Rectal smooth muscle tissue (tissue), 1 donor: ENCODE measurements at regions not wholly inside any gene's neighbourhood (a gene's known extent, or its start where the extent isn't known, plus 50 kb on each side); places are given as distances from the start of the nearest gene placed in this dataset.

Experiments
- H3K27ac ChIP-seq: one replicate; pipeline ENCODE4 v1.7.0; 2013; ENCODE audit warnings: low read depth, low read length, inconsistent platforms
- H3K27me3 ChIP-seq: one replicate; pipeline ENCODE4 v1.7.0; 2013; ENCODE audit warnings: low read length; ENCODE audit not compliant: control insufficient read depth, insufficient read depth
- H3K36me3 ChIP-seq: one replicate; pipeline ENCODE4 v1.7.0; 2013; ENCODE audit warnings: low read length; ENCODE audit not compliant: control insufficient read depth, insufficient read depth
- H3K4me1 ChIP-seq: one replicate; pipeline ENCODE4 v1.7.0; 2013; ENCODE audit warnings: low read length; ENCODE audit not compliant: control insufficient read depth, insufficient read depth
- H3K4me3 ChIP-seq: one replicate; pipeline ENCODE4 v1.7.0; 2013; ENCODE audit warnings: low read length
- H3K9ac ChIP-seq: one replicate; pipeline ENCODE4 v1.7.0; 2013; ENCODE audit warnings: low read length

GRCh38 chr5:158162479-158163034 is 303.6 kb upstream of the CLINT1 start:
- Histone ChIP-seq H3K4me3 (no peak overlapping the region), H3K36me3 (no peaks in the 10 kb centered on the region), H3K27ac (no peak overlapping the region), H3K27me3 (no peaks in the 10 kb centered on the region), H3K4me1 (no peaks in the 10 kb centered on the region), H3K9ac (no peak overlapping the region)

GRCh38 chr5:158162026-158162425 is 303.1 kb upstream of the CLINT1 start:
- Histone ChIP-seq H3K4me3 (no peak overlapping the region), H3K27ac (no peak overlapping the region), H3K9ac (no peak overlapping the region), H3K27me3 (no peaks in the 10 kb centered on the region), H3K4me1 (no peaks in the 10 kb centered on the region), H3K36me3 (no peaks in the 10 kb centered on the region)

- no peaks in the 10 kb centered on the region for H3K4me1 ChIP-seq
- H3K9ac ChIP-seq = no peak overlapping the region
- no peaks in the 10 kb centered on the region for H3K36me3 ChIP-seq
- no peak overlapping the region for H3K4me3 ChIP-seq
- no peaks in the 10 kb centered on the region for H3K27me3 ChIP-seq
- H3K27ac ChIP-seq = no peak overlapping the region
Observed at GRCh38 chr5:158159621-158160020, 300.7 kb upstream of the CLINT1 start.

DNA sequence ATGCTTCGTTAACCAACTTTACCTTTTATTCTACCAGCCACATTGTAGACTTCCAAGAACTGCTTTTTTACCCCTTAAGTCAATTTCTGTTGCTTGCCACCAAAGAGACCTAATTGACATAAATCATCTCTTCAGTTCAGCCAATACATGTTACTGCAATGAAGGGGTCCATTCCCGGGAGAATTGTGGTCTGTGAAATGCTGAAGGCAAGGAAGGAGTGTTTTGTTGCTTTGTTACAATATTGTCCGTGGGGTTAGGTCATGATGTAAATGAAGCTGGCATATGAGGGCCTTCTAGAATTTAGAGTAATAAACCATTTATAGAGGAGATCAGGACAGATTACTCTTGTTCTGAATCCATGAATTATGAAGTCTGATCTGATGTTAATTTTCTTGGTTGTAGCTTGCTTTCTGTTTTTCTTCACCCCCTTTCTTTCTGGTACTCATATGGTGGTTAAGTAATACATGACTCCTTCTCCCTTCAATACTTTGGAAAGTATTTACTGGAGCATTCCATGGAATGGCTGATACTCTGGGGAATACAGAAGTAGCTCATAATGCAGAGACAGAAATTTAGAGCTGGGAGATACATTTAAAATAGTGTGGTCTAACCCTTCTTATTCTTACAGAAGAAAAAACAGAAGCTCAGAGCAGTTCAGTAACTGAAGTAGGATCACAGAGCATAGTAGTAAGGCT is 297.0 kb upstream of the CLINT1 start:
- Histone ChIP-seq H3K27me3 (no peaks in the 10 kb centered on the region), H3K4me3 (no peak overlapping the region), H3K9ac (no peak overlapping the region), H3K4me1 (no peaks in the 10 kb centered on the region), H3K36me3 (no peaks in the 10 kb centered on the region), H3K27ac (no peak overlapping the region)

DNA sequence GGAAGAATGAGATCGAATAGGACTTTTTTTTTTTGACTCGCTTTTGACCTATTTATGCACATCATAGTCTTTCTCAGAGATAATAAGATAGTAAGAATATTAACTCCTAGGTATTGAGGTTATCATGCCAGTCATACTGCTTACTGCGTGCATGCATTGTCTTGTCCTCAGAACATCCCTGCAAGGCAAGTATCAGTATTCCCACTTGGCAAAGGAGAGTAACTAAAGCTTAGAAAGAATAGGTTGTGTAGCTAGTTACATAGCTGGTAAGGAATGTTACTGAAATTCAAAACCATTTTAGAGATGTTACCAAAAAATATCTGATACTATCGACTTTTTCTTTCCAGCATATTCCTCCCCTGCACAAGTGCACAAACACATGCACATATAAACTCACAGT is 296.1 kb upstream of the CLINT1 start:
- H3K4me3 ChIP-seq = no peak overlapping the region
- no peak overlapping the region for H3K9ac ChIP-seq
- H3K27me3 ChIP-seq = no peaks in the 10 kb centered on the region
- H3K36me3 ChIP-seq = no peaks in the 10 kb centered on the region
- H3K4me1 ChIP-seq = no peaks in the 10 kb centered on the region
- H3K27ac ChIP-seq = no peak overlapping the region

- H3K27ac ChIP-seq = no peak overlapping the region
- no peak overlapping the region for H3K9ac ChIP-seq
- no peaks in the 10 kb centered on the region for H3K27me3 ChIP-seq
- H3K4me3 ChIP-seq = no peak overlapping the region
- H3K36me3 ChIP-seq = no peaks in the 10 kb centered on the region
- H3K4me1 ChIP-seq = no peaks in the 10 kb centered on the region
Observed at GRCh38 chr5:158154226-158155005, 295.5 kb upstream of the CLINT1 start.

DNA sequence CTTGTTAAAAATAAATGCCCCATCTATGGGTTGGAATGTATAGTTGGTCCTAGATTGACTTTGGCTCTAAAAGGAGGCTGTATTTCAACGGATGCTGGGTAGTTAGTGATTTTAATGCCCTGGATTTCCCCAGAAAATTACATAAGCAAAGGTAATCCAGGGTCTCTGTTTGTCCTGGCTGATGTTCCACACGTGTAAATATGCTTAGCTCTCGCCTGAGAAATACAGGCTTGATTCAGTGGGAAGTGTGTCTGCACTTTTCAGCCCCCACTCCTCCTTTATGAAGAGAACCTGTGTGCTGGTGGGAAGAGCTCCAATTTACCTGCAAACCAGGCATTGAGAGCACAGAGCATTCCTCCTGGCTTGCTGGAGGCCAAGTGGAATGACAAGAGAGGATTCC is 294.6 kb upstream of the CLINT1 start:
- H3K27me3 ChIP-seq = no peaks in the 10 kb centered on the region
- H3K4me3 ChIP-seq = no peak overlapping the region
- no peaks in the 10 kb centered on the region for H3K36me3 ChIP-seq
- H3K27ac ChIP-seq = no peak overlapping the region
- no peaks in the 10 kb centered on the region for H3K4me1 ChIP-seq
- no peak overlapping the region for H3K9ac ChIP-seq

DNA sequence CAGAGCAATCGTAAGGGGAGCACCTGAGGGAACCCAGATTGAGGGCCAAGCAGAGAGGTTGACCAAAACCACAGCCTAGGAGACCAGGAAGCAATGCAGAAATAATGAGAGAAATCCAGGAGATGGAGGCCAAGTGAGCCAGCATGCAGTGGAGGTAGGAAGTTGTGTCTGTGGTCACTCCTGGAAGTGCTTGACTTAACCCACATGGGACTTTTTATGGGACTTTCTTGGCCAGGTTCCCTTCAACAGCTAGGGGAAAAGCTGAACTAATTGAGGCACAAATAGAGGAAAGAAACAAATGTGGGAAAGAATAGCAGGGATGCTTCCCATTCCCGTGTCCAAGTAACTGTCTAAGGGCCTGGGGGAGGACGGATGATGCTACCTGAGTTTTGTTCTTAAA is 293.2 kb upstream of the CLINT1 start:
- Histone ChIP-seq H3K27ac (no peak overlapping the region), H3K9ac (no peak overlapping the region), H3K27me3 (no peaks in the 10 kb centered on the region), H3K4me1 (no peaks in the 10 kb centered on the region), H3K36me3 (no peaks in the 10 kb centered on the region), H3K4me3 (no peak overlapping the region)

- Histone ChIP-seq H3K4me3 (no peak overlapping the region), H3K9ac (no peak overlapping the region), H3K27me3 (no peaks in the 10 kb centered on the region), H3K4me1 (no peaks in the 10 kb centered on the region), H3K27ac (no peak overlapping the region), H3K36me3 (no peaks in the 10 kb centered on the region)
Observed at GRCh38 chr5:158147227-158147626, 288.3 kb upstream of the CLINT1 start.

DNA sequence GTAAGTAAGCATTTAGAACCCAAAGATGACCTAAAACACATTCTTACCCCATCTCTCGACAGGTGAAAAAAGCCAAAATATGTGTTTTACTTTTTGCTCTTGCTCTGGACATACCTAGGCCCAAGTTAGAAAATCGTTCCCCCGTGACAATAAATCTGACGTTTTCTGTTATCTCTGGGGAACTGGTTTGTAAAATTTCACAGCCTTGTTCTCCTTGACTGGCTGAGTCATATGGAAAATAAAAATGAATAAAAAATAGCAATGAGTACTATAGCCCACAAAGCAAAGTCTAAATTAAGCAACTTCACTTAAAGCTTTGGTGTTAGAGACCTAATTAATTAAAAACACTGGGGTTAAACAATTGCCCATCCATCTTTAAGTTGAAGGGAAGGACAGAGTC is 286.9 kb upstream of the CLINT1 start:
- H3K27me3 ChIP-seq = no peaks in the 10 kb centered on the region
- no peak overlapping the region for H3K27ac ChIP-seq
- H3K4me1 ChIP-seq = no peaks in the 10 kb centered on the region
- no peaks in the 10 kb centered on the region for H3K36me3 ChIP-seq
- H3K9ac ChIP-seq = no peak overlapping the region
- H3K4me3 ChIP-seq = no peak overlapping the region

- H3K9ac ChIP-seq = no peak overlapping the region
- no peak overlapping the region for H3K27ac ChIP-seq
- H3K4me3 ChIP-seq = no peak overlapping the region
- H3K36me3 ChIP-seq = no peaks in the 10 kb centered on the region
- no peaks in the 10 kb centered on the region for H3K4me1 ChIP-seq
- no peaks in the 10 kb centered on the region for H3K27me3 ChIP-seq
Observed at GRCh38 chr5:158143081-158143480, 284.1 kb upstream of the CLINT1 start.

GRCh38 chr5:158142156-158142555 is 283.2 kb upstream of the CLINT1 start:
- H3K27me3 ChIP-seq = no peaks in the 10 kb centered on the region
- no peak overlapping the region for H3K9ac ChIP-seq
- H3K36me3 ChIP-seq = no peaks in the 10 kb centered on the region
- H3K27ac ChIP-seq = no peak overlapping the region
- no peak overlapping the region for H3K4me3 ChIP-seq
- no peaks in the 10 kb centered on the region for H3K4me1 ChIP-seq
